NCI-H69 (cell line): ENCODE measurements at regions not wholly inside any gene's neighbourhood (a gene's known extent, or its start where the extent isn't known, plus 50 kb on each side); places are given as distances from the start of the nearest gene placed in this dataset.
"Not testable (repeated sequence)": the region's sequence is repeated elsewhere in the genome, so short reads cannot be mapped to it uniquely, and the experiment has no call there.

Experiments
- DNase-seq: peaks from one replicate; lab custom pipeline; 2025; lab: John Stamatoyannopoulos, UW

DNA sequence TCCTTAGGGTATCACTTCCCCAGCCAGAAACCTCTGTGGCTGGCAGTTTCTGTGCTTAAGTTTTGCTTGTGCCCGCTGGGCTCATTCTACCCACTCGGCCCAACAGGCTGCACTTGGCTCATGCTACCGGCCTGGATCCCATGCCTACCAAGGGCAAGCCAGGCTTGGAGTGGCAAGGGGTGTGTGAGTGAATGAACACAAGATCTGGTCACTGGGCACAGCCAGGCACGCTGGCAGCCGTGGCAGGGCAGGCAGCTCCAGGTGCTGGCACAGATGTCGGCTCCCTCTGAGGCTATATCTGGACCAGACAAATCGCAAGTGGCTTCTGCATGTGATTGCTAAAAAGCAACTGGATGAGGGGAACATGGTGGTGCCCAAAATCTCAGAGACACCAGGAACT is 740.5 kb upstream of the B3GALT2 start:
- no peak for DNase-seq

DNA sequence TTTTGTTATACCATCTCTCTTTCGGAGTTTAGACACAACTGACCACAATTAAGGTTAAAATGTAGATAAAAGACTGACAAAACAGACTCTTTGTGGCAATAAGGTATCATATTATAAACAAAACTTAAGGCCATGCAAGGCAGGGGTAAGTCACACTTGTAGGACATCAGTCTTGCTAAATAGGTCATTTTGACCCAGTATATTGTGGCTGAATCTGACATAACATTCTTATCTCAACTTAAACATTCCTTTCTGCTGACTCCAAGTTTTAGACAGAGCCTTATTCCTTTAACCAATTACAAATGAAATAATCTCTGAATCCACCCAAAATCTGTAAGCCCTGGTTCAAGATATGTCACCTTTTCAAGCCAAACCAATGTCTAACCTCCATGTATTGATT is 733.4 kb upstream of the B3GALT2 start:
- DNase-seq, result no peak

GRCh38 chr1:193916452-193916851 is 730.0 kb upstream of the B3GALT2 start:
- DNase-seq, result no peak

GRCh38 chr1:193914871-193915270 is 728.5 kb upstream of the B3GALT2 start:
- DNase-seq, result no peak

GRCh38 chr1:193909406-193910082 is 723.1 kb upstream of the B3GALT2 start:
- DNase-seq, result no peak

- DNase-seq, result peak; percentile 17
Measured at GRCh38 chr1:193905288-193906085, 719.1 kb upstream of the B3GALT2 start.

- DNase-seq, result no peak
Measured at GRCh38 chr1:193891788-193892187, 705.4 kb upstream of the B3GALT2 start.

DNA sequence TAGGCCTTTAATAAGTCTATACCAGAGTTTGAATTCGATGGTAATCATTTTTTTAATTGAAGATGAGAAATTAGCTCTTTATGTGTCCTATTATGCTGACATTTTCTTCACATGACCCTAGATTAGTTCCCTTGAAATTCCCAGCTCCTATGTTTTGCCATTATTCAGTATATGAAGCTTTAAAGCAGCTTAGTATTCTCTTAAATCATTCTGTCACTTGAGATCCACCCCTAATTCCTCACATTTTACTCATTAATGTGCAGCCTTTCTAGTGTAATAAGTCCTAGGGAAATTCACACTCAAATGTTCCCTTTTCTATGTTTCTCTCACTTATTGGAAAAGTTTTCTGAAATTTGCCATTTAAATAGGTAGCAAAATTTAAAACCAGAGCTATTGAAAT is 704.5 kb upstream of the B3GALT2 start:
- no peak for DNase-seq

DNA sequence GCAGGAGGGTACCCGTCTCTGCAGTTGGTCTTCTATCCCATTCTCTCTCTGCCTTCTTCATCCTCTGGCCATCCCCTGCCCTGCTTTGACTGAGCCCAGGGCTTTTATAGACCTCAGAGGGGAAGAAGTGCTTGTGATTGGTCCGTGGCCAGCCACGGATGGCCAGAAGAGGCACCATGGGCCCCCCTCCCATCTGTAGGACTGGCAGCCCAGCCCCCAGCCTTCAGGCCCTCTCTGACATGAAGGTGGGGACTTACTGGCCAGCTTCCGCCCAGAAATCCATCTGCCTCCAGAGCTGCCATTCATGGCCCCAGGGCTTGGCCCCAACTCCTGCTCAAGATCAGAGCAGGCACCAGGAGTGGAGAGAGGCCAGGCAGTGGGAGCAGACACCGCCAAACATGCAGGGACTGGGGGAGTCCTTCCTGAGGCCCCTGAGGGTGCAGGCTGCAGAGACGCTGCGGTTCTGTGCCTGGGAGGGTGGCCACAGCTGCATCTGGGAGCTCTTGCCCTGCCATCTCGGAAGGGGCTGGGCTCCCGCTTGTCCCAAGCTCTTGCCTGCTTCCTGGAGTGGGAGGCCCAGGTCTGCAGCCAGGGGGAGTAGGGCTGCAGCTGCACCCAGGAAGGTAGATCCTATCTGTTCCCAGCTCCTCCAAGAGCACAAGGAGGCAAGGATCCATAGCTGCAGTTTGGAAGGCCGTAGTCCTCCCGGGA is 698.6 kb upstream of the B3GALT2 start:
- no peak for DNase-seq

DNA sequence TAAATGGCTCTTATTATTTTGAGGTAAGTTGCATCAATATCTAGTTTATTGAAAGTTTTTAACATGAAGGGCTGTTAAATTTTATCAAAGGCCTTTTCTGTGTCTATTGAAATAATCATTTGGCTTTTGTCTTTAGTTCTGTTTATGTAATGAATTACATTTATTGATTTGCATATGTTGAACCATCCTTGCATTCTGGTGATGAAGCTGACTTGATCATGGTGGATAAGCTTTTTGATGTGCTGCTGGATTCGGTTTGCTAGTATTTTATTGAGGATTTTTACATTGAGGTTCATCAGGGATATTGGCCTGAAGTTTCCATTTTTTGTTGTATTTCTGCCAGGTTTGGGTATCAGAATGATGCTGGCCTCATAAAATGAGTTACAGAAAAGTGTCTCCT is 691.5 kb upstream of the B3GALT2 start:
- not testable (repeated sequence) for DNase-seq

- no peak for DNase-seq
Measured at GRCh38 chr1:193868425-193868824, 682.0 kb upstream of the B3GALT2 start.

- DNase-seq, result no peak
Measured at GRCh38 chr1:193856261-193856660, 669.8 kb upstream of the B3GALT2 start.

- peak; percentile 90 for DNase-seq
Measured at GRCh38 chr1:193850745-193851144, 664.3 kb upstream of the B3GALT2 start.

DNA sequence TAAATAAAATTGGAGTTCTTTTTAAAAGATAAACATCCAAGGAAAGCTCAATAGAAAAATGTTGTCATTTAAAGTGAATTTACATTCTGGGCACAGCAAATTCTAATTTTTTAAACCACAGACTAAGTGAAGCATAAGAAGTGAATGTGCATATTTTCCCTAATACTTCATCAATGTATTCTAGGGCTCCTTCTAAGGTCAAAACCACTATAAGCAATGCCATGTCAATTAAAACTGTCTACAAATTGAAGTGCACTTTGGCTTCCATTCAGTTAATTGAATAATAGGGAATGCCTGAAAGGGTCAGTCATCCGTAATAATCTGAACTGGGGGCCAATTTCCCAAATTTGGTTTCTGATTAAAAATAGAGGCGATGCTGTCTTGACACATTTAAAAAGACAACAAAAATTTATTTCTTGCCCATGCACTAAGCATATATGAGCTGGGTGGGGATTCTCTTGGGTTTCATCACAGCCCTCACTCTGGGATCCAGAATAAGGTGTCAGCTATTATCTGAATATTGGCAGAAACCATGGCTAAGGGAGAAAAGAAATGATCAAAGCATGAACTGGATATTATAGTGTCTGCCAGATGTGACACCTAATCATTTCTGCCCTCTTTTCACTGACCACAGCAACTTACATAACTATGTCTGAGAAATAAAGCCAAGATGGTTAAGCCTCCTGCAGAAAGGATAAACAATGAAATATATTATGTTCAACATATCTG is 660.6 kb upstream of the B3GALT2 start:
- DNase-seq, result peak; percentile 41

- no peak for DNase-seq
Measured at GRCh38 chr1:193846411-193846810, 660.0 kb upstream of the B3GALT2 start.

- DNase-seq, result no peak
Measured at GRCh38 chr1:193841857-193842256, 655.4 kb upstream of the B3GALT2 start.

GRCh38 chr1:193831465-193831864 is 645.1 kb upstream of the B3GALT2 start:
- no peak for DNase-seq

DNA sequence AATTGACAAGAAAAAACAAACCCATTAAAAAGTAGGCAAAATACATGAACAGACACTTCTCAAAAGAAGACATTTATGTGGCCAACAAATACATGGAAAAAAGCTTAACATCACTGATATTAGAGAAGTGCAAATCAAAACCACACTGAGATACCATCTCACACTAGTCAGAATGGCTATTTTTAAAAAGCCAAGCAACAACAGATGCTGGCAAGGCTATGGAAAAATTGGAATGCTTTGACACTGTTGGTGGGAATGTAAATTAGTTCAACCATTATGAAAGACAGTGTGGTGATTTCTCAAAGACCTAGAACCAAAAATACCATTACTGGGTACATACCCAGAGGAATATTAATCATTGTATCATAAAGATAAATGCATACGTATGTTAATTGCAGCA is 641.1 kb upstream of the B3GALT2 start:
- DNase-seq, result no peak

GRCh38 chr1:193819376-193819775 is 633.0 kb upstream of the B3GALT2 start:
- no peak for DNase-seq

DNA sequence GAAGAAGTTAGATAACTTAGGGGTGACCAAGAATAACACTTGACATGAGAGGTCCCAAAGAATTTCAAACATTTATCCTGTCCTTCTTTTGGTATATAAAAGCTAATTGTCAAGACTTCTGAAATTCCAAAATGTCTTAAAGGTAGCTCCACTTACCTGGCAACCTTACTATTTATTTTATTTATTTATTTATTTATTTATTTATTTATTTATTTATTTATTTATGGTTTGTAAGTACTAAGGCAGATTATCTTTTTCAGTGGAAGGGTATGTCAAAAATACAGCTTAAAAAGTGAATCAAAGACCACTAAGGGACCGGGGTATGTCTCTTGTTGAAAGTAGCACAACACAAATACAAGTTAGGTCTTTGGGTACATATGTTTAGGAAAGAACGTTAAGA is 620.8 kb upstream of the B3GALT2 start:
- DNase-seq, result no peak

GRCh38 chr1:193806079-193807048 is 620.0 kb upstream of the B3GALT2 start:
- no peak for DNase-seq
